ENCODE measurements at regions not wholly inside any gene's neighbourhood (a gene's known extent, or its start where the extent isn't known, plus 50 kb on each side); places are given as distances from the start of the nearest gene placed in this dataset.
"Not testable (repeated sequence)": the region's sequence is repeated elsewhere in the genome, so short reads cannot be mapped to it uniquely, and the experiment has no call there.

- H3K79me2 ChIP-seq (ENCODE audit: control insufficient read depth, insufficient read depth, low read length); H3K9ac ChIP-seq (ENCODE audit: insufficient read depth in 1 of 2, low read depth in 2 of 2, low read length in 2 of 2); H3K27ac ChIP-seq (ENCODE audit: extremely low read depth, low read depth, low read length); H3K36me3 ChIP-seq (ENCODE audit: control insufficient read depth, insufficient read depth, low read length); H3K4me3 ChIP-seq; BruUV-seq (replicated peaks); ATAC-seq; DNase-seq (ENCODE audit: extremely low read depth in 1 of 4, low spot score in 3 of 4); CTCF ChIA-PET (ENCODE audit: low intra/inter-chr PET ratio); POLR2A ChIA-PET; H3K9me1 ChIP-seq (ENCODE audit: control insufficient read depth, insufficient read depth, low read length); H3K9me3 ChIP-seq (replicated peaks; ENCODE audit: control insufficient read depth, insufficient read depth, low read depth, low read length); H2AFZ ChIP-seq (ENCODE audit: low read depth, low read length); H3K4me2 ChIP-seq (ENCODE audit: insufficient read depth, low read length); H4K20me1 ChIP-seq (replicated peaks; ENCODE audit: control insufficient read depth, insufficient read depth, low read length); FAIRE-seq; intact Hi-C loops (cut with micrococcal nuclease); H3K4me1 ChIP-seq (replicated peaks in 1 of 2; ENCODE audit: control insufficient read depth in 2 of 2, insufficient read depth in 2 of 2, low read length in 2 of 2); in situ Hi-C loops (cut with MboI); H3K27me3 ChIP-seq (ENCODE audit: control insufficient read depth in 2 of 2, insufficient read depth in 2 of 2, low read length in 2 of 2): not testable (repeated sequence)
- peak; percentile 12 for TF ChIP-seq ZFP36 (IDR thresholded peaks at IDR 0.05; ENCODE audit: low read depth, low read length, partially characterized antibody)
These were observed 346.0 kb upstream of the DIPK2B start for GRCh38 chrX:45546697-45547096.

DNA sequence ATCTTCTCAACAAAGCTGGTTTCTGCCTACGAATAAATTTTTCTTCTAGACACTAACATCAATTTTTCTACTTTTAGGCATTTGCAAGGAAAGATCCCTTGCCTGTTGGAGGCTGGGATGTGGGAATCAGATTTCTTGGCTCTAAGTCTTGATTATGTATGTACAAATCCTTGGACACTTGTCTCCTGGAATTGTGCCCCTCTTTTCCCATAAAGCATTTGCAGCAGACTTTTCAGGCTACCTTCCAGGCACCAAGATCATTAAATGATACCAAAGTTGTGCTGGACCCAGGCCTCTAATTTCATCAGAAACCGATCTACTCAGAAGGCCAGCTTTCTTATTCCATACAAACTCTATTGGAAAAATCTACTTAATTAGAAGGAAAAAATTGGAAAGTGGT, 339.5 kb upstream of the DIPK2B start:
- DNase-seq (ENCODE audit: extremely low read depth in 1 of 4, low spot score in 3 of 4) (no peak), ATAC-seq (no peak), FAIRE-seq (no peak)
- no peaks in the 10 kb centered on the region for H3K36me3 ChIP-seq (ENCODE audit: control insufficient read depth, insufficient read depth, low read length)
- no peak overlapping the region for H2AFZ ChIP-seq (ENCODE audit: low read depth, low read length)
- intact Hi-C loops (cut with micrococcal nuclease) = no loop called here
- H3K27ac ChIP-seq (ENCODE audit: extremely low read depth, low read depth, low read length) = no peak overlapping the region
- H3K27me3 ChIP-seq (ENCODE audit: control insufficient read depth in 2 of 2, insufficient read depth in 2 of 2, low read length in 2 of 2) = no peaks in the 10 kb centered on the region
- H3K9me3 ChIP-seq (replicated peaks; ENCODE audit: control insufficient read depth, insufficient read depth, low read depth, low read length) = no peaks in the 10 kb centered on the region
- 0% methylated on average over 2 of the region's 2 CpGs for WGBS (ENCODE audit: insufficient coverage, low coverage, missing lambda C conversion rate)
- H3K4me3 ChIP-seq = no peak overlapping the region
- no peaks in the 10 kb centered on the region for H3K79me2 ChIP-seq (ENCODE audit: control insufficient read depth, insufficient read depth, low read length)
- in situ Hi-C loops (cut with MboI) = no loop called here
- no peak overlapping the region for H3K9ac ChIP-seq (ENCODE audit: insufficient read depth in 1 of 2, low read depth in 2 of 2, low read length in 2 of 2)
- ChIA-PET POLR2A (no interaction called here), CTCF (ENCODE audit: low intra/inter-chr PET ratio) (no interaction called here)
- no peaks in the 10 kb centered on the region for H3K9me1 ChIP-seq (ENCODE audit: control insufficient read depth, insufficient read depth, low read length)
- H3K4me1 ChIP-seq (replicated peaks in 1 of 2; ENCODE audit: control insufficient read depth in 2 of 2, insufficient read depth in 2 of 2, low read length in 2 of 2) = no peaks in the 10 kb centered on the region
- no peaks in the 10 kb centered on the region for H4K20me1 ChIP-seq (replicated peaks; ENCODE audit: control insufficient read depth, insufficient read depth, low read length)
- BruUV-seq (replicated peaks) = no TSS peak
- no peak overlapping the region for H3K4me2 ChIP-seq (ENCODE audit: insufficient read depth, low read length)
- no peak for TF ChIP-seq CHCHD3 (CRISPR knock-in tag; IDR thresholded peaks at IDR 0.05)
- no peak for TF ChIP-seq HDAC8 (tag; IDR thresholded peaks at IDR 0.05)
- TF ChIP-seq, protein P1, sequence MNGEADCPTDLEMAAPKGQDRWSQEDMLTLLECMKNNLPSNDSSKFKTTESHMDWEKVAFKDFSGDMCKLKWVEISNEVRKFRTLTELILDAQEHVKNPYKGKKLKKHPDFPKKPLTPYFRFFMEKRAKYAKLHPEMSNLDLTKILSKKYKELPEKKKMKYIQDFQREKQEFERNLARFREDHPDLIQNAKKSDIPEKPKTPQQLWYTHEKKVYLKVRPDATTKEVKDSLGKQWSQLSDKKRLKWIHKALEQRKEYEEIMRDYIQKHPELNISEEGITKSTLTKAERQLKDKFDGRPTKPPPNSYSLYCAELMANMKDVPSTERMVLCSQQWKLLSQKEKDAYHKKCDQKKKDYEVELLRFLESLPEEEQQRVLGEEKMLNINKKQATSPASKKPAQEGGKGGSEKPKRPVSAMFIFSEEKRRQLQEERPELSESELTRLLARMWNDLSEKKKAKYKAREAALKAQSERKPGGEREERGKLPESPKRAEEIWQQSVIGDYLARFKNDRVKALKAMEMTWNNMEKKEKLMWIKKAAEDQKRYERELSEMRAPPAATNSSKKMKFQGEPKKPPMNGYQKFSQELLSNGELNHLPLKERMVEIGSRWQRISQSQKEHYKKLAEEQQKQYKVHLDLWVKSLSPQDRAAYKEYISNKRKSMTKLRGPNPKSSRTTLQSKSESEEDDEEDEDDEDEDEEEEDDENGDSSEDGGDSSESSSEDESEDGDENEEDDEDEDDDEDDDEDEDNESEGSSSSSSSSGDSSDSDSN (IDR thresholded peaks at IDR 0.05; ENCODE audit: borderline replicate concordance in 1 of 2, low read depth in 2 of 2, low read length in 2 of 2) = no peak
- TF ChIP-seq ADNP (tag; IDR thresholded peaks at IDR 0.05) = no peak
- no peak for TF ChIP-seq ZNF77 (CRISPR knock-in tag; IDR thresholded peaks at IDR 0.05)
- TF ChIP-seq WHSC1 (IDR thresholded peaks at IDR 0.05; ENCODE audit: low read length) = no peak
- TF ChIP-seq, protein P2, sequence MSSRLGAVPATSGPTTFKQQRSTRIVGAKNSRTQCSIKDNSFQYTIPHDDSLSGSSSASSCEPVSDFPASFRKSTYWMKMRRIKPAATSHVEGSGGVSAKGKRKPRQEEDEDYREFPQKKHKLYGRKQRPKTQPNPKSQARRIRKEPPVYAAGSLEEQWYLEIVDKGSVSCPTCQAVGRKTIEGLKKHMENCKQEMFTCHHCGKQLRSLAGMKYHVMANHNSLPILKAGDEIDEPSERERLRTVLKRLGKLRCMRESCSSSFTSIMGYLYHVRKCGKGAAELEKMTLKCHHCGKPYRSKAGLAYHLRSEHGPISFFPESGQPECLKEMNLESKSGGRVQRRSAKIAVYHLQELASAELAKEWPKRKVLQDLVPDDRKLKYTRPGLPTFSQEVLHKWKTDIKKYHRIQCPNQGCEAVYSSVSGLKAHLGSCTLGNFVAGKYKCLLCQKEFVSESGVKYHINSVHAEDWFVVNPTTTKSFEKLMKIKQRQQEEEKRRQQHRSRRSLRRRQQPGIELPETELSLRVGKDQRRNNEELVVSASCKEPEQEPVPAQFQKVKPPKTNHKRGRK (tag; IDR thresholded peaks at IDR 0.05) = no peak
- no peak for TF ChIP-seq ELF2 (CRISPR knock-in tag; IDR thresholded peaks at IDR 0.05)
- no peak for TF ChIP-seq PTRF (tag; IDR thresholded peaks at IDR 0.05)
- no peak for TF ChIP-seq GTF3C2 (IDR thresholded peaks at IDR 0.05; ENCODE audit: borderline replicate concordance, extremely low read depth, insufficient read length)
